Activated naive CD4-positive, alpha-beta T cell treated with anti-CD3 and anti-CD28 coated beads, Interleukin-2, amount 50 U/mL, for 72 hours (primary cell): ENCODE measurements at regions not wholly inside any gene's neighbourhood (a gene's known extent, or its start where the extent isn't known, plus 50 kb on each side); places are given as distances from the start of the nearest gene placed in this dataset.
"Not testable (repeated sequence)": the region's sequence is repeated elsewhere in the genome, so short reads cannot be mapped to it uniquely, and the experiment has no call there.

Experiments
- ATAC-seq, 2 donors: fragments of 150-1000 bp; cut with Tn5 transposase; 2 replicates each; pipeline ENCODE4 v1.10.0; 2021; ENCODE audit warnings: mild to moderate bottlenecking in 2 of 2, moderate library complexity in 2 of 2
- DNase-seq, 2 donors: peaks; one replicate each; pipeline ENCODE4 v3.0.0; 2021 to 2022; ENCODE audit warnings: low spot score in 2 of 2
- H3K27ac Mint-ChIP-seq, 2 donors: one replicate each; pipeline ENCODE4 v1.8.0; 2022; ENCODE audit warnings: mild to moderate bottlenecking in 2 of 2, mixed read lengths in 2 of 2
- H3K36me3 Mint-ChIP-seq, 2 donors: one replicate each; pipeline ENCODE4 v1.8.0; 2022; ENCODE audit warnings: mixed read lengths in 2 of 2
- H3K9me3 Mint-ChIP-seq, 2 donors: one replicate each; pipeline ENCODE4 v1.8.0; 2022; ENCODE audit warnings: mixed read lengths in 2 of 2

GRCh38 chr7:69049326-69049725 is 548.9 kb upstream of the AUTS2 start:
- Mint-ChIP-seq H3K36me3 (peaks cover 0 to 20% of the 10 kb centered on the region in 2 donors), H3K9me3 (peaks cover 24 to 47% of the 10 kb centered on the region in 2 donors), H3K27ac (no peak overlapping the region)
- no peak for ATAC-seq
- no peak for DNase-seq

- H3K36me3 Mint-ChIP-seq = peaks cover 0 to 13% of the 10 kb centered on the region in 2 donors
Observed at GRCh38 chr7:69052447-69052846, 545.8 kb upstream of the AUTS2 start.

GRCh38 chr7:69060516-69060915 is 537.8 kb upstream of the AUTS2 start:
- DNase-seq (no peak), ATAC-seq (no peak)
- H3K27ac Mint-ChIP-seq = no peak overlapping the region
- peaks cover 5 to 7% of the 10 kb centered on the region in 2 donors for H3K9me3 Mint-ChIP-seq
- H3K36me3 Mint-ChIP-seq = peaks cover 0 to 9% of the 10 kb centered on the region in 2 donors

More at GRCh38 chr7:69052447-69052846, 545.8 kb upstream of the AUTS2 start:
- ATAC-seq = no peak
- no peak for DNase-seq
- Mint-ChIP-seq H3K27ac (no peak overlapping the region), H3K9me3 (peaks cover 17 to 36% of the 10 kb centered on the region in 2 donors)

- peaks cover 11 to 13% of the 10 kb centered on the region in 2 donors for H3K9me3 Mint-ChIP-seq
- H3K36me3 Mint-ChIP-seq = peaks cover 0 to 9% of the 10 kb centered on the region in 2 donors
- H3K27ac Mint-ChIP-seq = no peak overlapping the region
- ATAC-seq (no peak), DNase-seq (no peak)
Observed at GRCh38 chr7:69062020-69062765, 536.1 kb upstream of the AUTS2 start.

- Mint-ChIP-seq H3K9me3 (peaks cover 21% of the 10 kb centered on the region in 2 donors), H3K27ac (no peak overlapping the region), H3K36me3 (peaks cover 0 to 24% of the 10 kb centered on the region in 2 donors)
- no peak for ATAC-seq
- DNase-seq = no peak
Observed at GRCh38 chr7:69067397-69067796, 530.9 kb upstream of the AUTS2 start.

- Mint-ChIP-seq H3K27ac (no peak overlapping the region), H3K9me3 (peaks cover 25 to 33% of the 10 kb centered on the region in 2 donors), H3K36me3 (peaks cover 0 to 30% of the 10 kb centered on the region in 2 donors)
- no peak for ATAC-seq
- DNase-seq = no peak
Observed at GRCh38 chr7:69070476-69070875, 527.8 kb upstream of the AUTS2 start.

- H3K27ac Mint-ChIP-seq = no peak overlapping the region
- DNase-seq = no peak
Observed at GRCh38 chr7:69076566-69076965, 521.7 kb upstream of the AUTS2 start.

GRCh38 chr7:69078997-69079769 is 519.1 kb upstream of the AUTS2 start:
- no peak for ATAC-seq

More at GRCh38 chr7:69076566-69076965, 521.7 kb upstream of the AUTS2 start:
- Mint-ChIP-seq H3K36me3 (peaks cover 0 to 6% of the 10 kb centered on the region in 2 donors), H3K9me3 (peaks cover 9 to 29% of the 10 kb centered on the region in 2 donors)
- no peak for ATAC-seq

GRCh38 chr7:69087281-69087680 is 511.0 kb upstream of the AUTS2 start:
- not testable (repeated sequence) for H3K27ac Mint-ChIP-seq, ATAC-seq, DNase-seq, H3K36me3 Mint-ChIP-seq
- peaks cover 20 to 31% of the 10 kb centered on the region in 2 donors for H3K9me3 Mint-ChIP-seq

More at GRCh38 chr7:69078997-69079769, 519.1 kb upstream of the AUTS2 start:
- no peak for DNase-seq
- Mint-ChIP-seq H3K9me3 (peaks cover 4 to 35% of the 10 kb centered on the region in 2 donors), H3K36me3 (peaks cover 0 to 7% of the 10 kb centered on the region in 2 donors), H3K27ac (no peak overlapping the region)

GRCh38 chr7:69088185-69088584 is 510.1 kb upstream of the AUTS2 start:
- H3K36me3 Mint-ChIP-seq = no peaks in the 10 kb centered on the region
- peaks cover 20 to 30% of the 10 kb centered on the region in 2 donors for H3K9me3 Mint-ChIP-seq
- H3K27ac Mint-ChIP-seq = no peak overlapping the region
- DNase-seq (no peak), ATAC-seq (no peak)

GRCh38 chr7:69090936-69091335 is 507.3 kb upstream of the AUTS2 start:
- Mint-ChIP-seq H3K27ac (no peak overlapping the region), H3K36me3 (peaks cover 0 to 8% of the 10 kb centered on the region in 2 donors), H3K9me3 (peaks cover 27 to 34% of the 10 kb centered on the region in 2 donors)
- ATAC-seq (no peak), DNase-seq (no peak)

- Mint-ChIP-seq H3K9me3 (peaks cover 27 to 34% of the 10 kb centered on the region in 2 donors), H3K36me3 (peaks cover 0 to 8% of the 10 kb centered on the region in 2 donors), H3K27ac (no peak overlapping the region)
- DNase-seq (no peak), ATAC-seq (no peak)
Observed at GRCh38 chr7:69091521-69091920, 506.8 kb upstream of the AUTS2 start.

GRCh38 chr7:69095127-69095526 is 503.1 kb upstream of the AUTS2 start:
- ATAC-seq (no peak), DNase-seq (no peak)
- H3K9me3 Mint-ChIP-seq = peaks cover 12 to 17% of the 10 kb centered on the region in 2 donors
- no peak overlapping the region for H3K27ac Mint-ChIP-seq
- H3K36me3 Mint-ChIP-seq = peaks cover 0 to 8% of the 10 kb centered on the region in 2 donors

GRCh38 chr7:69095649-69096048 is 502.6 kb upstream of the AUTS2 start:
- Mint-ChIP-seq H3K9me3 (peaks cover 12 to 18% of the 10 kb centered on the region in 2 donors), H3K27ac (no peak overlapping the region), H3K36me3 (peaks cover 1 to 8% of the 10 kb centered on the region in 2 donors)
- ATAC-seq (no peak), DNase-seq (no peak)

- Mint-ChIP-seq H3K36me3 (peaks cover 0 to 12% of the 10 kb centered on the region in 2 donors), H3K27ac (no peak overlapping the region), H3K9me3 (peaks cover 15 to 17% of the 10 kb centered on the region in 2 donors)
- no peak for DNase-seq
- ATAC-seq = no peak
Observed at GRCh38 chr7:69104023-69104422, 494.3 kb upstream of the AUTS2 start.

GRCh38 chr7:69105092-69105491 is 493.2 kb upstream of the AUTS2 start:
- Mint-ChIP-seq H3K27ac (no peak overlapping the region), H3K36me3 (peaks cover 0 to 12% of the 10 kb centered on the region in 2 donors), H3K9me3 (peaks cover 16 to 17% of the 10 kb centered on the region in 2 donors)
- no peak for ATAC-seq
- no peak for DNase-seq

GRCh38 chr7:69105981-69106380 is 492.3 kb upstream of the AUTS2 start:
- ATAC-seq (no peak), DNase-seq (no peak)
- Mint-ChIP-seq H3K27ac (no peak overlapping the region), H3K9me3 (peaks cover 12 to 18% of the 10 kb centered on the region in 2 donors), H3K36me3 (peaks cover 0 to 11% of the 10 kb centered on the region in 2 donors)
